ENCODE measurements at regions not wholly inside any gene's neighbourhood (a gene's known extent, or its start where the extent isn't known, plus 50 kb on each side); places are given as distances from the start of the nearest gene placed in this dataset.

DNA sequence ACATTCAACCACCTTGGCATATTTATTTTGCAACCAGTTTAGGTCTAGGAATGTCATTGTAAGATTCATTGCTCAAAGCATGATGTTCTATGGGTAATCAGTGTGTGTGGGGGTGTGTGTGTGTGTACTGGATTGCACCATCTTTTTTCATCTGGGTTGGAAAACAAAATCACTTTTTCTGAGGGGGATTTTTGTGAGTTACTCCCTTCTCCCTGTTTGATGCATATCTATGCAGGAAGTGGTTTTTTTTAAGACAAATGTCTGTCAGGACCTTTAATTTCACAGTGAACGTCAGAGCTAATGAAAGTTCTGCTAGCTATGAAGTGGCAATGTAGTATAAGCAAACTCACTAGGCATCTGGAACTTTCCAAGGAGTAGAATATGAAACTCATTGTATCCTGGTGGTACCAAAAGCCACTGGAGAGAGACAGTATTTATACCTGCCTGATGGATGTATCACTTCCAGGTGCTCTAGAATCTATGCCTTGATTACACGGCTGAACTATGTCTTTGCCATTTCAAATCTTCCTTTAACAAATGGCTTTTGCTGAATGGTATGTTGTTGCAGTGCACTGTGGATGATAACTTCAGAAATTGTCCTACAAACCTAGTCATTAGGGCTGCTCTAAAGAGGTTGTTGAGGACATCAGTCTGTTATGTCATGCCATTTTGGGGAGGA, 101.5 kb downstream of the TMSB4Y start:
- H3K27ac ChIP-seq, result no peak overlapping the region
- TF ChIP-seq, protein P1, sequence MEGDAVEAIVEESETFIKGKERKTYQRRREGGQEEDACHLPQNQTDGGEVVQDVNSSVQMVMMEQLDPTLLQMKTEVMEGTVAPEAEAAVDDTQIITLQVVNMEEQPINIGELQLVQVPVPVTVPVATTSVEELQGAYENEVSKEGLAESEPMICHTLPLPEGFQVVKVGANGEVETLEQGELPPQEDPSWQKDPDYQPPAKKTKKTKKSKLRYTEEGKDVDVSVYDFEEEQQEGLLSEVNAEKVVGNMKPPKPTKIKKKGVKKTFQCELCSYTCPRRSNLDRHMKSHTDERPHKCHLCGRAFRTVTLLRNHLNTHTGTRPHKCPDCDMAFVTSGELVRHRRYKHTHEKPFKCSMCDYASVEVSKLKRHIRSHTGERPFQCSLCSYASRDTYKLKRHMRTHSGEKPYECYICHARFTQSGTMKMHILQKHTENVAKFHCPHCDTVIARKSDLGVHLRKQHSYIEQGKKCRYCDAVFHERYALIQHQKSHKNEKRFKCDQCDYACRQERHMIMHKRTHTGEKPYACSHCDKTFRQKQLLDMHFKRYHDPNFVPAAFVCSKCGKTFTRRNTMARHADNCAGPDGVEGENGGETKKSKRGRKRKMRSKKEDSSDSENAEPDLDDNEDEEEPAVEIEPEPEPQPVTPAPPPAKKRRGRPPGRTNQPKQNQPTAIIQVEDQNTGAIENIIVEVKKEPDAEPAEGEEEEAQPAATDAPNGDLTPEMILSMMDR (conservative IDR thresholded peaks at IDR 0.05), result no peak

DNA sequence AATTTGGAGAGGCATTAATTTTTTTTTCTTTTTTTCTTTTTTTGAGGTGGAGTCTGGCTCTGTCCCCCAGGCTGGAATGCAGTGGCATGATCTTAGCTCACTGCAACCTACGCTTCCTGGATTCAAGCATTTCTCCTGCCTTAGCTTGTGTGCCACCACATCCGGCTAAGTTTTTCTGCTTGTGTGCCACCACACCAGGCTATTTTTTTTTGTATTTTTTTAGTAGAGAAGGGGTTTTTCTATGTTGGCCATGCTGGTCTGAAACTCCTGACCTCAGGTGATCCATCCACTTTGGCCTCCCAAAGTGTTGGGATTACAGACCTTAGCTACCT, 102.0 kb downstream of the TMSB4Y start:
- no peak overlapping the region for H3K27ac ChIP-seq
- TF ChIP-seq, protein P1 (conservative IDR thresholded peaks at IDR 0.05), result no peak

DNA sequence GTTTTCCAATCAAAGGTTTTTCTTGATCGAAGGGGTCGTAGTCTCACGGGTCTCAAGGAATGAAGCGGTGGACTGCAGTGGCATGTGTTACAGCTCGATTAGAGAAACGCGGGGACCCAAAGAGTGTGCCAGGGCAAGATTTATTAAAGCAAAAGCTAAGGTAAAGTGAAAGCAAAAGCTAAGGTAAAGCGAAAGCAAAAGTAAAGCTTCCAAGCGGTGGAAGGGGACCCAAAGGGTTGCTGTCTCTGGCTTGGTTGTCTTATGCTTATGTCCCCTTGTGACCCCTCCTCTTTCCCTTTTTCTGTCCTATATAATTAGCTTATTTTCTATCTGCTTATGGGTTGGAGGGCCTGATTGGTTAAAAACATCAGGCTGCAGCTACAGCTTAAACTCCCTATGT, 126.4 kb downstream of the TMSB4Y start:
- no peak overlapping the region for H3K27ac ChIP-seq
- TF ChIP-seq, protein P1 (conservative IDR thresholded peaks at IDR 0.05), result no peak

DNA sequence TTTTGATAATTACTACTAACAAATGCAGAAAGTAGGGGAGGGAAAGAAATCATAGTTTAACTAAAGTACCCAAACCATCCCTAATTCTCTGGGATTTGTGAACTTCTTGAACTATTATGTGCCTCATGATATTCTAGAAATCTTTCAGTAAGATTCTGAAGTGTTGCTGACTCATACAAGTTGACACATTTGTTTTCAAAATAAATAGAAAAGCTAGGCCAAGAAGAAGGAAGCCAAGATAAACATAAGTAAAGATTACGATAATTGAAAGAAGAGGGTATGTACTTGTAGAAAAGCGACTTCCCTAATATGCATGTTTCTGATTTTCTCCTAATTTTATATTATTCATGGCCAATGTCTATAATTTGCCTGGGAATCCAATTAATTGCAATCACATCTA, 140.7 kb downstream of the TMSB4Y start:
- no peak overlapping the region for H3K27ac ChIP-seq
- TF ChIP-seq, protein P1 (conservative IDR thresholded peaks at IDR 0.05), result no peak

DNA sequence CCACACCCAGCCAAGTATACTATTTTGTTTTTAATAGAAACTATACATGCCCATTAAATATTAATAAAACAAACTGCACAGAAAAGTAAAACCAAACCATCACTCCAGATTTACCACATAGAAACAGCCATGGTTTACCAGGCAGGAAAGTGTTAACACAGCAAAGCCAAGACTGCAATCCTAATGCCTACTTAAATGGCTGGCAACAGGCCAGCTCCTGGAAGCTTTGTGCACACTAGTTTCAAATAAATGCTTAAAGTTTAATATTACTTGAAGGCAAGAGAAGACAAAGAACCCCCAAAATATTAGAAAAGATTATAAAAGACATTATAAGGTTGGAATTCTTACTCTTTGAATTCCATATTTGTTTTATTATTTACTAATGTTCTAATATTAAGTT, 141.0 kb downstream of the VCY start:
- no peak overlapping the region for H3K27ac ChIP-seq
- TF ChIP-seq, protein P1 (conservative IDR thresholded peaks at IDR 0.05), result no peak

DNA sequence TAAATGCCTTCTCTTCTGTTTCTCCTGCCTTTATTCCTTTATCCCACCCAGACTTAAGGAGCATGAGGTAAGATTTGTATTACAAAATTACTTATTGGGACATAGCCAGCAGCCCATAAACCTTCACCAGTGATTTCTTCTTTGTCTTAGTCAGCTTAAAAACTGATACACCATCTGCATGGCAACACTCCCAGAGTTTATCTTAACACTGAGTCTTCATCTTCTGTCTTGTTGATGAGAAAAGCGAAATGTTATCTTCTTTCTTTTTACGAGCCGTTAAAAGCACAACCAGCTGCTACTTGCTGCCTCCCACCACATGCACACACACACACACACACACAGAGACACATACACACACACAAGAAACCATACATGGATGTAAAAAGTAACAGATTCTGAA, 116.7 kb downstream of the VCY start:
- TF ChIP-seq, protein P1 (conservative IDR thresholded peaks at IDR 0.05), result no peak
- H3K27ac ChIP-seq, result peak overlapping the region; percentile 4; the same call in 1 of the 2 replicates

DNA sequence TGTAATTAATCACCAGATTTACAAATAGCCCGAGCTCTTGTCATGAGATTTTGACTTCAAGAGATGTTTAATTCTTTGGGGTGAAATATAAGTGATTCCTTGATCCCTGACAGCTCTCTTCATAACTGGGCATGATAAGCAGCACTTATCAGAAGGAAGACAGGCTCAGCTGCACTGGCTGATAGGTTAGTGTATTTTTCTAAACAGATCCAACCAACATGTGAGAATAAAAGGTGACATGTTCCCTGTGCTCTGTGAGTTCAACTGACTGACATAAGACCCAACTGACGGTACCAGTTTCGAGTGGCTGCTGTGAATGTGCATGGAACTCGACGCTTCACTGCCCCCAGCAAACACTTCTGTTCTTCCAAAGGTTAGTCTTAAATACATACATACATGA, 114.8 kb downstream of the VCY start:
- H3K27ac ChIP-seq, result no peak overlapping the region
- TF ChIP-seq, protein P1 (conservative IDR thresholded peaks at IDR 0.05), result no peak
